ENCODE measurements at regions not wholly inside any gene's neighbourhood (a gene's known extent, or its start where the extent isn't known, plus 50 kb on each side); places are given as distances from the start of the nearest gene placed in this dataset.
A peak's percentile ranks its signal among the peaks of the same experiment; 100 is the strongest.

DNA sequence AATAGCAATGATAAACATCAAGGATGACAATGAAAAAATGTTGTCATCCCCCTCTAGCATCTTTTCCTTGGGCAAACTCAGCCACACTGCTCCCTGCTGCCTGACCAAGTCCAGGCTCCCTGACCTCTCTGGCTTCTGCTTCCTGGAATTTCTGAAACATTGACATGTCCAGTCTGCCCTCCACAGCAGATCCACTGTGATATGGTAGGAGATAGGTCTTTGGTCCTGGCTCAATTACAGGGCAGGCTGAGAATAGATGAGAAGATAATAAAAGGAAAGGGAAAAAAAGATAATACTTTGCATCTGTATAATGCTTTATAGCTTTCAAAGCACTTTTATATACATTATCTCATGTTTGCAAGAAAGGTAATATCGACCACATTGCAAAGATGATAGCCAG is 417.7 kb downstream of the BUD13 start:
- no CpG with 5 or more reads among the region's 1 CpG for WGBS, 2 donors (ENCODE audit: extremely low coverage in 2 of 2, insufficient read length in 2 of 2, insufficient replicate concordance in 1 of 2)
- no peak overlapping the region for H3K4ac ChIP-seq (ENCODE audit: low read length)

GRCh38 chr11:116353589-116353988 is 419.2 kb downstream of the BUD13 start:
- H3K27ac ChIP-seq (replicated peaks; ENCODE audit: low read length): no peak overlapping the region
- H3K36me3 ChIP-seq (replicated peaks in 1 of 2; ENCODE audit: control insufficient read depth in 2 of 2, insufficient read depth in 2 of 2, low read length in 2 of 2): no peaks in the 10 kb centered on the region
- H2BK12ac ChIP-seq (ENCODE audit: low read length): no peak overlapping the region
- H3K4me3 ChIP-seq (ENCODE audit: low read length in 2 of 2): no peak overlapping the region
- H3K23ac ChIP-seq (ENCODE audit: low read depth, low read length, poor library complexity): no peak overlapping the region
- no peaks in the 10 kb centered on the region for H3K27me3 ChIP-seq (ENCODE audit: control insufficient read depth in 3 of 3, insufficient read depth in 3 of 3, low read depth in 1 of 3, low read length in 3 of 3)
- H2BK120ac ChIP-seq (ENCODE audit: low read depth, low read length): no peak overlapping the region
- DNase-seq (ENCODE audit: low spot score): no peak
- no peak overlapping the region for H2BK15ac ChIP-seq (ENCODE audit: low read length)
- no peak overlapping the region for H4K8ac ChIP-seq (ENCODE audit: low read depth, low read length)
- no peak overlapping the region for H3K9ac ChIP-seq (ENCODE audit: low read depth, low read length, poor library complexity)
- H2BK5ac ChIP-seq (ENCODE audit: low read length): no peak overlapping the region
- H2AFZ ChIP-seq (ENCODE audit: low read length): no peak overlapping the region
- no peak overlapping the region for H3K4me2 ChIP-seq (ENCODE audit: insufficient read depth, low read length, poor library complexity, severe bottlenecking)
- H3K79me1 ChIP-seq (ENCODE audit: low read depth, low read length): no peaks in the 10 kb centered on the region
- no CpG with 5 or more reads among the region's 7 CpGs for WGBS, 2 donors (ENCODE audit: extremely low coverage in 2 of 2, insufficient read length in 2 of 2, insufficient replicate concordance in 1 of 2)
- no peak overlapping the region for H3K4ac ChIP-seq (ENCODE audit: low read length)
- H3K9me3 ChIP-seq (replicated peaks in 1 of 2; ENCODE audit: control insufficient read depth in 2 of 2, insufficient read depth in 1 of 2, low read depth in 1 of 2, low read length in 2 of 2): peaks cover 0 to 2% of the 10 kb centered on the region in 2 donors
- H3K18ac ChIP-seq (ENCODE audit: low read length): peak overlapping the region; percentile 15
- H3K4me1 ChIP-seq (ENCODE audit: control insufficient read depth in 2 of 2, insufficient read depth in 1 of 2, low read depth in 1 of 2, low read length in 2 of 2): peaks cover 0 to 28% of the 10 kb centered on the region in 2 donors
- H2AK5ac ChIP-seq (ENCODE audit: low read depth, low read length): no peak overlapping the region
- H3K14ac ChIP-seq (ENCODE audit: low read length): no peak overlapping the region
- no peak overlapping the region for H4K91ac ChIP-seq (ENCODE audit: low read depth, low read length, poor library complexity)

More for the DNA sequence above, 417.7 kb downstream of the BUD13 start:
- Histone ChIP-seq H3K4me3 (ENCODE audit: low read length in 2 of 2) (no peak overlapping the region), H3K79me1 (ENCODE audit: low read depth, low read length) (no peaks in the 10 kb centered on the region), H2BK5ac (ENCODE audit: low read length) (no peak overlapping the region), H3K4me1 (ENCODE audit: control insufficient read depth in 2 of 2, insufficient read depth in 1 of 2, low read depth in 1 of 2, low read length in 2 of 2) (peaks cover 0 to 20% of the 10 kb centered on the region in 2 donors), H3K18ac (ENCODE audit: low read length) (no peak overlapping the region), H2BK120ac (ENCODE audit: low read depth, low read length) (no peak overlapping the region), H3K4me2 (ENCODE audit: insufficient read depth, low read length, poor library complexity, severe bottlenecking) (no peak overlapping the region), H3K36me3 (replicated peaks in 1 of 2; ENCODE audit: control insufficient read depth in 2 of 2, insufficient read depth in 2 of 2, low read length in 2 of 2) (no peaks in the 10 kb centered on the region), H3K23ac (ENCODE audit: low read depth, low read length, poor library complexity) (no peak overlapping the region), H3K27me3 (ENCODE audit: control insufficient read depth in 3 of 3, insufficient read depth in 3 of 3, low read depth in 1 of 3, low read length in 3 of 3) (no peaks in the 10 kb centered on the region), H3K27ac (replicated peaks; ENCODE audit: low read length) (no peak overlapping the region), H4K91ac (ENCODE audit: low read depth, low read length, poor library complexity) (no peak overlapping the region), H2AFZ (ENCODE audit: low read length) (no peak overlapping the region), H2AK5ac (ENCODE audit: low read depth, low read length) (no peak overlapping the region), H3K14ac (ENCODE audit: low read length) (no peak overlapping the region), H2BK15ac (ENCODE audit: low read length) (no peak overlapping the region), H3K9ac (ENCODE audit: low read depth, low read length, poor library complexity) (no peak overlapping the region), H4K8ac (ENCODE audit: low read depth, low read length) (no peak overlapping the region), H2BK12ac (ENCODE audit: low read length) (no peak overlapping the region), H3K9me3 (replicated peaks in 1 of 2; ENCODE audit: control insufficient read depth in 2 of 2, insufficient read depth in 1 of 2, low read depth in 1 of 2, low read length in 2 of 2) (no peaks in the 10 kb centered on the region)
- DNase-seq (ENCODE audit: low spot score): no peak

DNA sequence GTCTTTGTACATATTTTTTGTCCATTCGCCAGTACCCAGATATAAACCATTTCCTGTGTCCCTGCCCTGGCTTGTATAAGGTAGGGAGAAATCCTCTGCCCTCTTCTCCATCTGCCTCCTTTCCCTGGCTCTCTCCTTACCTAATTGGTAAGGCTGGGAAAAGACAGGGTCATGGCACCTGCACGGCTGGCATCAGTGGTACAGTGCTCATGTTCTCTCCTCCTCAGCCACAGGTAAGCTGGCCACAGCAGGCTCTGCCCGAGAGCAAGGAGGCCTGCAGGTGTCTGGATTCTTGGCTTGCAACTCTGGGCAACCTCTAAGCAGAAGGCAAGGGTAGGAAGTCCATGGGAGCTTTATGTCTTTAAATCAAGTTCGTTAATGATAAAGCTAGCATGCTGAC is 419.9 kb downstream of the BUD13 start:
- Histone ChIP-seq H4K91ac (ENCODE audit: low read depth, low read length, poor library complexity) (no peak overlapping the region), H3K18ac (ENCODE audit: low read length) (no peak overlapping the region), H3K27me3 (ENCODE audit: control insufficient read depth in 3 of 3, insufficient read depth in 3 of 3, low read depth in 1 of 3, low read length in 3 of 3) (no peaks in the 10 kb centered on the region), H3K4me1 (ENCODE audit: control insufficient read depth in 2 of 2, insufficient read depth in 1 of 2, low read depth in 1 of 2, low read length in 2 of 2) (peaks cover 0 to 26% of the 10 kb centered on the region in 2 donors), H3K4ac (ENCODE audit: low read length) (no peak overlapping the region), H2BK5ac (ENCODE audit: low read length) (no peak overlapping the region), H2AFZ (ENCODE audit: low read length) (no peak overlapping the region), H2BK120ac (ENCODE audit: low read depth, low read length) (no peak overlapping the region), H3K14ac (ENCODE audit: low read length) (no peak overlapping the region), H4K8ac (ENCODE audit: low read depth, low read length) (no peak overlapping the region), H2BK12ac (ENCODE audit: low read length) (no peak overlapping the region), H3K4me3 (ENCODE audit: low read length in 2 of 2) (no peak overlapping the region), H2AK5ac (ENCODE audit: low read depth, low read length) (no peak overlapping the region), H3K9ac (ENCODE audit: low read depth, low read length, poor library complexity) (no peak overlapping the region), H3K27ac (replicated peaks; ENCODE audit: low read length) (no peak overlapping the region), H2BK15ac (ENCODE audit: low read length) (no peak overlapping the region), H3K23ac (ENCODE audit: low read depth, low read length, poor library complexity) (no peak overlapping the region), H3K36me3 (replicated peaks in 1 of 2; ENCODE audit: control insufficient read depth in 2 of 2, insufficient read depth in 2 of 2, low read length in 2 of 2) (no peaks in the 10 kb centered on the region), H3K4me2 (ENCODE audit: insufficient read depth, low read length, poor library complexity, severe bottlenecking) (no peak overlapping the region), H3K9me3 (replicated peaks in 1 of 2; ENCODE audit: control insufficient read depth in 2 of 2, insufficient read depth in 1 of 2, low read depth in 1 of 2, low read length in 2 of 2) (peaks cover 0 to 2% of the 10 kb centered on the region in 2 donors), H3K79me1 (ENCODE audit: low read depth, low read length) (no peaks in the 10 kb centered on the region)
- no peak for DNase-seq (ENCODE audit: low spot score)
- WGBS, 2 donors (ENCODE audit: extremely low coverage in 2 of 2, insufficient read length in 2 of 2, insufficient replicate concordance in 1 of 2): no CpG with 5 or more reads among the region's 4 CpGs

- H3K9me3 ChIP-seq (replicated peaks in 1 of 2; ENCODE audit: control insufficient read depth in 2 of 2, insufficient read depth in 1 of 2, low read depth in 1 of 2, low read length in 2 of 2): peaks cover 0 to 2% of the 10 kb centered on the region in 2 donors
- H2BK5ac ChIP-seq (ENCODE audit: low read length): no peak overlapping the region
- H2AK5ac ChIP-seq (ENCODE audit: low read depth, low read length): no peak overlapping the region
- no peaks in the 10 kb centered on the region for H3K36me3 ChIP-seq (replicated peaks in 1 of 2; ENCODE audit: control insufficient read depth in 2 of 2, insufficient read depth in 2 of 2, low read length in 2 of 2)
- H2BK120ac ChIP-seq (ENCODE audit: low read depth, low read length): no peak overlapping the region
- no peak overlapping the region for H2BK15ac ChIP-seq (ENCODE audit: low read length)
- WGBS, 2 donors (ENCODE audit: extremely low coverage in 2 of 2, insufficient read length in 2 of 2, insufficient replicate concordance in 1 of 2): no CpG with 5 or more reads among the region's 1 CpG
- no peak overlapping the region for H3K4ac ChIP-seq (ENCODE audit: low read length)
- H3K14ac ChIP-seq (ENCODE audit: low read length): no peak overlapping the region
- H3K4me1 ChIP-seq (ENCODE audit: control insufficient read depth in 2 of 2, insufficient read depth in 1 of 2, low read depth in 1 of 2, low read length in 2 of 2): peaks cover 0 to 11% of the 10 kb centered on the region in 2 donors
- H3K4me2 ChIP-seq (ENCODE audit: insufficient read depth, low read length, poor library complexity, severe bottlenecking): no peak overlapping the region
- H3K27me3 ChIP-seq (ENCODE audit: control insufficient read depth in 3 of 3, insufficient read depth in 3 of 3, low read depth in 1 of 3, low read length in 3 of 3): no peaks in the 10 kb centered on the region
- no peak overlapping the region for H3K9ac ChIP-seq (ENCODE audit: low read depth, low read length, poor library complexity)
- no peaks in the 10 kb centered on the region for H3K79me1 ChIP-seq (ENCODE audit: low read depth, low read length)
- H2BK12ac ChIP-seq (ENCODE audit: low read length): no peak overlapping the region
- H3K23ac ChIP-seq (ENCODE audit: low read depth, low read length, poor library complexity): no peak overlapping the region
- DNase-seq (ENCODE audit: low spot score): no peak
- H3K27ac ChIP-seq (replicated peaks; ENCODE audit: low read length): no peak overlapping the region
- no peak overlapping the region for H4K91ac ChIP-seq (ENCODE audit: low read depth, low read length, poor library complexity)
- H3K18ac ChIP-seq (ENCODE audit: low read length): no peak overlapping the region
- no peak overlapping the region for H3K4me3 ChIP-seq (ENCODE audit: low read length in 2 of 2)
- no peak overlapping the region for H2AFZ ChIP-seq (ENCODE audit: low read length)
- no peak overlapping the region for H4K8ac ChIP-seq (ENCODE audit: low read depth, low read length)
Observed at GRCh38 chr11:116348226-116348625, 424.6 kb downstream of the BUD13 start.

Data from neuronal stem cell (in vitro differentiated cells).